Liver (tissue), 3 donors: ENCODE measurements at regions not wholly inside any gene's neighbourhood (a gene's known extent, or its start where the extent isn't known, plus 50 kb on each side); places are given as distances from the start of the nearest gene placed in this dataset.

Source experiments
- FOXA1 ChIP-seq: IDR thresholded peaks from 2 replicates; pipeline ENCODE4 v1.6.1; 2016; ENCODE audit warnings: antibody characterized with exemption
- GABPA ChIP-seq, 2 donors: IDR thresholded peaks in 1 of 2; conservative IDR thresholded peaks in 1 of 2; 2 replicates each; pipeline ENCODE4 v1.6.1; 2016; ENCODE audit warnings: antibody characterized with exemption in 2 of 2, mild to moderate bottlenecking in 1 of 2, moderate library complexity in 1 of 2
- MAX ChIP-seq: IDR thresholded peaks from 2 replicates; pipeline ENCODE4 v1.6.1; 2016; ENCODE audit warnings: antibody characterized with exemption
- RAD21 ChIP-seq, 2 donors: IDR thresholded peaks; 2 replicates each; pipeline ENCODE4 v1.6.1; 2016; ENCODE audit warnings: antibody characterized with exemption in 2 of 2, mild to moderate bottlenecking in 2 of 2
- TF ChIP-seq, protein P1 (sequence below): fragments of 150-350 bp; IDR thresholded peaks from 2 replicates; pipeline ENCODE4 v1.5.1; 2017; ENCODE audit warnings: improper control_type of control experiment, low read depth, low read length; ENCODE audit not compliant: missing input control
- TF ChIP-seq, protein P2 (sequence below): IDR thresholded peaks from 2 replicates; pipeline ENCODE4 v1.6.1; 2016; ENCODE audit warnings: antibody characterized with exemption
- donor health status: healthy.
- donor health status: healthy.

GRCh38 chr3:43895573-43895972, 204.8 kb downstream of the ABHD5 start:
- TF ChIP-seq, protein P1, sequence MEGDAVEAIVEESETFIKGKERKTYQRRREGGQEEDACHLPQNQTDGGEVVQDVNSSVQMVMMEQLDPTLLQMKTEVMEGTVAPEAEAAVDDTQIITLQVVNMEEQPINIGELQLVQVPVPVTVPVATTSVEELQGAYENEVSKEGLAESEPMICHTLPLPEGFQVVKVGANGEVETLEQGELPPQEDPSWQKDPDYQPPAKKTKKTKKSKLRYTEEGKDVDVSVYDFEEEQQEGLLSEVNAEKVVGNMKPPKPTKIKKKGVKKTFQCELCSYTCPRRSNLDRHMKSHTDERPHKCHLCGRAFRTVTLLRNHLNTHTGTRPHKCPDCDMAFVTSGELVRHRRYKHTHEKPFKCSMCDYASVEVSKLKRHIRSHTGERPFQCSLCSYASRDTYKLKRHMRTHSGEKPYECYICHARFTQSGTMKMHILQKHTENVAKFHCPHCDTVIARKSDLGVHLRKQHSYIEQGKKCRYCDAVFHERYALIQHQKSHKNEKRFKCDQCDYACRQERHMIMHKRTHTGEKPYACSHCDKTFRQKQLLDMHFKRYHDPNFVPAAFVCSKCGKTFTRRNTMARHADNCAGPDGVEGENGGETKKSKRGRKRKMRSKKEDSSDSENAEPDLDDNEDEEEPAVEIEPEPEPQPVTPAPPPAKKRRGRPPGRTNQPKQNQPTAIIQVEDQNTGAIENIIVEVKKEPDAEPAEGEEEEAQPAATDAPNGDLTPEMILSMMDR: no peak
- no peak for TF ChIP-seq FOXA1
- TF ChIP-seq RAD21 (IDR thresholded peaks at IDR 0.05): no peak
- TF ChIP-seq, protein P2, sequence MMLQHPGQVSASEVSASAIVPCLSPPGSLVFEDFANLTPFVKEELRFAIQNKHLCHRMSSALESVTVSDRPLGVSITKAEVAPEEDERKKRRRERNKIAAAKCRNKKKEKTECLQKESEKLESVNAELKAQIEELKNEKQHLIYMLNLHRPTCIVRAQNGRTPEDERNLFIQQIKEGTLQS: no peak
- TF ChIP-seq GABPA (IDR thresholded peaks at IDR 0.05 in 1 of 2, conservative IDR thresholded peaks at IDR 0.05 in 1 of 2): no peak
- TF ChIP-seq MAX: no peak
